GM12892 (cell line): ENCODE measurements at regions not wholly inside any gene's neighbourhood (a gene's known extent, or its start where the extent isn't known, plus 50 kb on each side); places are given as distances from the start of the nearest gene placed in this dataset.
"Not testable (repeated sequence)": the region's sequence is repeated elsewhere in the genome, so short reads cannot be mapped to it uniquely, and the experiment has no call there.

Experiments used
- POLR2A ChIP-seq: IDR thresholded peaks from 2 replicates; pipeline ENCODE4 v1.6.1; 2011; ENCODE audit warnings: low read depth, low read length, control low read depth
- TAF1 ChIP-seq: IDR thresholded peaks from 2 replicates; pipeline ENCODE4 v1.6.1; 2011; ENCODE audit warnings: low read depth, mild to moderate bottlenecking, control low read depth, low read length, borderline replicate concordance

DNA sequence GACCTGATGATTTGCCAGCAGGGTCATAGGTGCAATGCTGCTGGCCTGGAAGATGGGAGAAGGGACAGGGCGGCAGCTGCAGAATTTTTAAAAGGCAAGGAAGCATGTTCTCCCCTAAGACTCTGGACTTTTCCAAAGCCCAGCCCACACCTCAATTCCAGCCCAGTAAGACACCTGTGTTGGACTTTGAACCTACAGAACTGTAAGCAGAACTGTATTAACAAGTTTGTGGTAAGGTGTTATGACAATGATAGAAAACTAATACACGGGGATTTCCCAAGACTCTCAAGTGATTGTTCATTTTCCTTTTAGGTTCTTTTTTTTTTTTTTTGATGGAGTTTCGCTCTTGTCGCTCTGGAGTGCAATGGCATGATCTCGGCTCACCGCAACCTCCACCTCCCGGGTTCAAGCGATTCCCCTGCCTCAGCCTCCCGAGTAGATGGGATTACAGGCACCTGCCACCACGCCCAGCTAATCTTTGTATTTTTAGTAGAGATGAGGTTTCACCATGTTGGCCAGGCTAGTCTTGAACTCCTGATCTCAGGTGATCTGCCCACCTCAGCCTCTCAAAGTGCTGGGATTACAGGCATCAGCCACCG lies 53.0 kb upstream of the CYP2D6 start:
- TF ChIP-seq POLR2A, TAF1: not testable (repeated sequence)
